ENCODE measurements at regions not wholly inside any gene's neighbourhood (a gene's known extent, or its start where the extent isn't known, plus 50 kb on each side); places are given as distances from the start of the nearest gene placed in this dataset.

- TF ChIP-seq CSRNP3 (CRISPR knock-in tag; IDR thresholded peaks at IDR 0.05) (no peak), RARB (CRISPR knock-in tag; IDR thresholded peaks at IDR 0.05) (no peak), CREB5 (CRISPR knock-in tag; IDR thresholded peaks at IDR 0.05; ENCODE audit: low read depth) (no peak), PPARA (CRISPR knock-in tag; IDR thresholded peaks at IDR 0.05; ENCODE audit: borderline replicate concordance) (no peak), ISL1 (CRISPR knock-in tag; IDR thresholded peaks at IDR 0.05) (no peak), TCF4 (CRISPR knock-in tag; IDR thresholded peaks at IDR 0.05; ENCODE audit: borderline replicate concordance) (no peak), ARNTL (CRISPR knock-in tag; IDR thresholded peaks at IDR 0.05; ENCODE audit: borderline replicate concordance, low read depth) (no peak), ZNF565 (CRISPR knock-in tag; conservative IDR thresholded peaks at IDR 0.05; ENCODE audit: low read depth) (no peak), ZNF8 (CRISPR knock-in tag; IDR thresholded peaks at IDR 0.05) (no peak), TOX (CRISPR knock-in tag; IDR thresholded peaks at IDR 0.05; ENCODE audit: borderline replicate concordance) (no peak), GLIS3 (CRISPR knock-in tag; IDR thresholded peaks at IDR 0.05) (no peak), SNAI2 (CRISPR knock-in tag; IDR thresholded peaks at IDR 0.05) (no peak)
These were observed 331.0 kb downstream of the MYCN start (continued) for GRCh38 chr2:16271231-16271896.

- TF ChIP-seq CSRNP3 (CRISPR knock-in tag; IDR thresholded peaks at IDR 0.05) (no peak), CREB5 (CRISPR knock-in tag; IDR thresholded peaks at IDR 0.05; ENCODE audit: low read depth) (no peak), OSR1 (CRISPR knock-in tag; IDR thresholded peaks at IDR 0.05) (no peak), SNAI2 (CRISPR knock-in tag; IDR thresholded peaks at IDR 0.05) (no peak), ARNTL (CRISPR knock-in tag; IDR thresholded peaks at IDR 0.05; ENCODE audit: borderline replicate concordance, low read depth) (no peak), ZNF565 (CRISPR knock-in tag; conservative IDR thresholded peaks at IDR 0.05; ENCODE audit: low read depth) (no peak), ZNF70 (CRISPR knock-in tag; IDR thresholded peaks at IDR 0.05) (no peak), CSDC2 (CRISPR knock-in tag; IDR thresholded peaks at IDR 0.05) (no peak), PATZ1 (CRISPR knock-in tag; IDR thresholded peaks at IDR 0.05; ENCODE audit: borderline replicate concordance) (no peak), ISL1 (CRISPR knock-in tag; IDR thresholded peaks at IDR 0.05) (no peak), ESRRG (CRISPR knock-in tag; IDR thresholded peaks at IDR 0.05) (no peak), GLIS3 (CRISPR knock-in tag; IDR thresholded peaks at IDR 0.05) (no peak), BACH2 (CRISPR knock-in tag; IDR thresholded peaks at IDR 0.05; ENCODE audit: borderline replicate concordance) (no peak), TCF4 (CRISPR knock-in tag; IDR thresholded peaks at IDR 0.05; ENCODE audit: borderline replicate concordance) (no peak), TSHZ2 (CRISPR knock-in tag; IDR thresholded peaks at IDR 0.05) (no peak), ZC3H10 (CRISPR knock-in tag; IDR thresholded peaks at IDR 0.05) (no peak), ZFP3 (CRISPR knock-in tag; IDR thresholded peaks at IDR 0.05) (no peak), PPARA (CRISPR knock-in tag; IDR thresholded peaks at IDR 0.05; ENCODE audit: borderline replicate concordance) (no peak), RARB (CRISPR knock-in tag; IDR thresholded peaks at IDR 0.05) (no peak)
- no peak for ATAC-seq
These were observed 330.1 kb downstream of the MYCN start for GRCh38 chr2:16270441-16270840.
